Keratinocyte (primary cell): ENCODE measurements at regions not wholly inside any gene's neighbourhood (a gene's known extent, or its start where the extent isn't known, plus 50 kb on each side); places are given as distances from the start of the nearest gene placed in this dataset.
"Not testable (repeated sequence)": the region's sequence is repeated elsewhere in the genome, so short reads cannot be mapped to it uniquely, and the experiment has no call there.

Experiments used
- DNase-seq: peaks from one replicate; pipeline ENCODE4 v3.0.0-alpha.2; 2011; ENCODE audit warnings: low read depth, missing footprints, low spot score
- FAIRE-seq: peaks from 2 replicates; lab custom pipeline; 2011; peaks lifted over from hg19 to GRCh38; lab: Jason Lieb, UNC
- H2AFZ ChIP-seq: 2 replicates; pipeline ENCODE4 v1.6.0; 2012; ENCODE audit warnings: low read length, control low read depth, inconsistent platforms; ENCODE audit not compliant: control insufficient read depth
- H3K27ac ChIP-seq: 2 replicates; pipeline ENCODE4 v1.5.1; 2011; ENCODE audit warnings: low read length; ENCODE audit not compliant: control insufficient read depth, insufficient read depth
- H3K27me3 ChIP-seq: 3 replicates; pipeline ENCODE4 v1.6.0; 2011; ENCODE audit warnings: low read length; ENCODE audit not compliant: control insufficient read depth, insufficient read depth; ENCODE audit errors: extremely low read depth
- H3K36me3 ChIP-seq, 2 experiments: 2 replicates in 1 of 2; 3 replicates in 1 of 2; pipeline ENCODE4 v1.5.1; 2011; ENCODE audit warnings: low read length in 2 of 2, mild to moderate bottlenecking in 1 of 2; ENCODE audit not compliant: control insufficient read depth in 2 of 2, insufficient read depth in 2 of 2; ENCODE audit errors: extremely low read depth in 1 of 2
- H3K4me1 ChIP-seq: 3 replicates; pipeline ENCODE4 v1.5.1; 2011; ENCODE audit warnings: low read length; ENCODE audit not compliant: control insufficient read depth, insufficient read depth; ENCODE audit errors: extremely low read depth
- H3K4me2 ChIP-seq: 3 replicates; pipeline ENCODE4 v1.6.0; 2011; ENCODE audit warnings: low read depth, low read length; ENCODE audit not compliant: control insufficient read depth, insufficient read depth; ENCODE audit errors: extremely low read depth
- H3K4me3 ChIP-seq, 3 experiments: fragments of 200-600 bp in 1 of 3; sonication (generic) in 1 of 3; 2 replicates in 2 of 3; 3 replicates in 1 of 3; pipeline ENCODE4 v1.5.1; 2011 to 2016; ENCODE audit warnings: low read length in 3 of 3, mild to moderate bottlenecking in 3 of 3, control low read depth in 2 of 3, inconsistent platforms in 1 of 3, low read depth in 1 of 3, mixed read lengths in 1 of 3, mixed run types in 1 of 3, moderate library complexity in 1 of 3; ENCODE audit not compliant: control insufficient read depth in 2 of 3, insufficient read depth in 2 of 3; ENCODE audit errors: extremely low read depth in 1 of 3
- H3K79me2 ChIP-seq: 2 replicates; pipeline ENCODE4 v1.6.0; 2012; ENCODE audit warnings: low read length; ENCODE audit not compliant: control insufficient read depth, insufficient read depth
- H3K9ac ChIP-seq: 3 replicates; pipeline ENCODE4 v1.6.0; 2011; ENCODE audit warnings: low read length; ENCODE audit not compliant: control insufficient read depth, insufficient read depth; ENCODE audit errors: extremely low read depth
- H3K9me1 ChIP-seq: 3 replicates; pipeline ENCODE4 v1.6.0; 2011; ENCODE audit warnings: low read length; ENCODE audit not compliant: control insufficient read depth, insufficient read depth; ENCODE audit errors: extremely low read depth
- H3K9me3 ChIP-seq: 2 replicates; pipeline ENCODE4 v1.5.1; 2012; ENCODE audit warnings: low read depth, low read length; ENCODE audit not compliant: control insufficient read depth
- H4K20me1 ChIP-seq: 3 replicates; pipeline ENCODE4 v1.6.0; 2011; ENCODE audit warnings: low read length; ENCODE audit not compliant: control insufficient read depth, insufficient read depth; ENCODE audit errors: extremely low read depth
- EZH2 ChIP-seq: IDR thresholded peaks from one replicate; pipeline ENCODE4 v1.6.1; 2012; ENCODE audit warnings: inconsistent platforms, mild to moderate bottlenecking, low read length, moderate library complexity
- dilution Hi-C: fragments of 300-500 bp; cut with MboI; formaldehyde crosslinking; loops from one replicate; pipeline ENCODE4 v1.7.0; 2020; ENCODE audit warnings: low sequenced_read_pairs; ENCODE audit not compliant: extremely low pct_ligation_motif_present
- TF ChIP-seq, protein P1 (sequence below), 3 experiments: IDR thresholded peaks in 1 of 3; conservative IDR thresholded peaks in 1 of 3; optimal IDR thresholded peaks in 1 of 3; 2 replicates in 2 of 3; 3 replicates in 1 of 3; pipeline versions ENCODE3 to v1.5.1; 2011; ENCODE audit warnings: low read length in 3 of 3, mild to moderate bottlenecking in 3 of 3, moderate library complexity in 2 of 3, control low read depth in 1 of 3, inconsistent platforms in 1 of 3; ENCODE audit not compliant: insufficient read depth in 2 of 3; ENCODE audit errors: extremely low read depth in 1 of 3

- Histone ChIP-seq H3K27me3 (no peaks in the 10 kb centered on the region), H3K4me3 (no peak overlapping the region), H3K4me2 (no peak overlapping the region), H3K9me1 (no peaks in the 10 kb centered on the region), H3K27ac (no peak overlapping the region), H3K79me2 (no peaks in the 10 kb centered on the region), H3K9me3 (no peaks in the 10 kb centered on the region), H4K20me1 (no peaks in the 10 kb centered on the region), H3K36me3 (no peaks in the 10 kb centered on the region), H3K4me1 (no peaks in the 10 kb centered on the region), H2AFZ (no peak overlapping the region), H3K9ac (no peak overlapping the region)
- no peak for DNase-seq
- TF ChIP-seq EZH2 = no peak
- TF ChIP-seq, protein P1, sequence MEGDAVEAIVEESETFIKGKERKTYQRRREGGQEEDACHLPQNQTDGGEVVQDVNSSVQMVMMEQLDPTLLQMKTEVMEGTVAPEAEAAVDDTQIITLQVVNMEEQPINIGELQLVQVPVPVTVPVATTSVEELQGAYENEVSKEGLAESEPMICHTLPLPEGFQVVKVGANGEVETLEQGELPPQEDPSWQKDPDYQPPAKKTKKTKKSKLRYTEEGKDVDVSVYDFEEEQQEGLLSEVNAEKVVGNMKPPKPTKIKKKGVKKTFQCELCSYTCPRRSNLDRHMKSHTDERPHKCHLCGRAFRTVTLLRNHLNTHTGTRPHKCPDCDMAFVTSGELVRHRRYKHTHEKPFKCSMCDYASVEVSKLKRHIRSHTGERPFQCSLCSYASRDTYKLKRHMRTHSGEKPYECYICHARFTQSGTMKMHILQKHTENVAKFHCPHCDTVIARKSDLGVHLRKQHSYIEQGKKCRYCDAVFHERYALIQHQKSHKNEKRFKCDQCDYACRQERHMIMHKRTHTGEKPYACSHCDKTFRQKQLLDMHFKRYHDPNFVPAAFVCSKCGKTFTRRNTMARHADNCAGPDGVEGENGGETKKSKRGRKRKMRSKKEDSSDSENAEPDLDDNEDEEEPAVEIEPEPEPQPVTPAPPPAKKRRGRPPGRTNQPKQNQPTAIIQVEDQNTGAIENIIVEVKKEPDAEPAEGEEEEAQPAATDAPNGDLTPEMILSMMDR (optimal IDR thresholded peaks at IDR 0.05 in 1 of 3, IDR thresholded peaks at IDR 0.05 in 1 of 3, conservative IDR thresholded peaks at IDR 0.05 in 1 of 3; ENCODE audit: extremely low read depth in 1 of 3, insufficient read depth in 2 of 3, low read length in 3 of 3) = no peak
- dilution Hi-C loops = no loop called here
- FAIRE-seq = no peak
Observed at GRCh38 chr2:109049022-109049421, 60.0 kb upstream of the EDAR start.

- H3K9me3 ChIP-seq = no peaks in the 10 kb centered on the region
- H3K27ac ChIP-seq = no peak overlapping the region
- H3K4me3 ChIP-seq = no peak overlapping the region
- no peak for DNase-seq
- no peak overlapping the region for H3K9ac ChIP-seq
- no peaks in the 10 kb centered on the region for H3K27me3 ChIP-seq
- no peaks in the 10 kb centered on the region for H3K4me1 ChIP-seq
- dilution Hi-C loops = no loop called here
- no peaks in the 10 kb centered on the region for H3K9me1 ChIP-seq
- FAIRE-seq = no peak
- H3K79me2 ChIP-seq = no peaks in the 10 kb centered on the region
- no peak overlapping the region for H2AFZ ChIP-seq
- H4K20me1 ChIP-seq = no peaks in the 10 kb centered on the region
- no peaks in the 10 kb centered on the region for H3K36me3 ChIP-seq
- H3K4me2 ChIP-seq = no peak overlapping the region
- TF ChIP-seq EZH2 = no peak
- TF ChIP-seq, protein P1 (optimal IDR thresholded peaks at IDR 0.05 in 1 of 3, IDR thresholded peaks at IDR 0.05 in 1 of 3, conservative IDR thresholded peaks at IDR 0.05 in 1 of 3; ENCODE audit: extremely low read depth in 1 of 3, insufficient read depth in 2 of 3, low read length in 3 of 3) = no peak
Observed at GRCh38 chr2:109048163-109048562, 59.1 kb upstream of the EDAR start.

DNA sequence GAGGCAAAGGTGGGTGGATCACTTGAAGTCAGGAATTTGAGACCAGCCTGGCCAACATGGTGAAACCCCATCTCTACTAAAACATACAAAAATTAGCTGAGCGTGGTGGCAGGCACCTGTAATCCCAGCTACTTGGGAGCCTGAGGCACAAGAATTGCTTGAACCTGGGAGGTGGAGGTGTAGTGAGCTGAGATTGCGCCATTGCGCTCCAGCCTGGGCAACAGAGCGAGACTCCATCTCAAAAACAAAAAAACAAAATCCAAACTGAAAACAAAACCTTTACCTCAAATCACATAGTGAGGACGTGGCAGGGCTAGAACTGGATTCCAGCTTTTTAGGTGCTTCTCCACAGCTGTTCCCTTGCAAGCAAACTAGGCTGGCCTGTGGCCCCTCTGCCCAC lies 58.5 kb upstream of the EDAR start:
- H2AFZ ChIP-seq, H3K36me3 ChIP-seq, H3K27me3 ChIP-seq, H3K27ac ChIP-seq, H3K9ac ChIP-seq, H3K9me1 ChIP-seq, H3K4me3 ChIP-seq, H3K79me2 ChIP-seq, H3K9me3 ChIP-seq, H3K4me2 ChIP-seq, H3K4me1 ChIP-seq, DNase-seq, FAIRE-seq, H4K20me1 ChIP-seq, dilution Hi-C loops: not testable (repeated sequence)
